ENCODE measurements at regions not wholly inside any gene's neighbourhood (a gene's known extent, or its start where the extent isn't known, plus 50 kb on each side); places are given as distances from the start of the nearest gene placed in this dataset.

DNA sequence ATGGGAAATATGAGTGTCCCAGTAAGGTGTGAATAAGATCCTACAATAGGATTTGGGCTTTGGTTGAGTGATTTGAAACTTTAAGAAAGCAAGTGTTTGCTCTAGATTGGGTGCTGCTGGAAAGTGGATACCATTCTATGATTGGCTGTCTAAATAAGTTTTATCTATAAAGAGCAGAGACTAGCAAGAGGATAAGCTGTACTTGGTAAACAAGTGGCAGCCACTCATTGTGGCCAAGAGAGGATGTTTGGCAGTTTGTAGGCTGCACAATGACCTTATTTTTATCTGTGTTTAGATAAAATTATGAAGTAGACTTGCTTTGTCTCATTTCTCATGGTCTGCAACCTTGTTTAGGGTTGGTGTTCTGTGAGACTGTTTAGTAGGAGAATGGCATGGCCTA is 341.6 kb upstream of the PIK3R1 start:
- no peak for TF ChIP-seq JUND (IDR thresholded peaks at IDR 0.05)
- TF ChIP-seq, protein P1, sequence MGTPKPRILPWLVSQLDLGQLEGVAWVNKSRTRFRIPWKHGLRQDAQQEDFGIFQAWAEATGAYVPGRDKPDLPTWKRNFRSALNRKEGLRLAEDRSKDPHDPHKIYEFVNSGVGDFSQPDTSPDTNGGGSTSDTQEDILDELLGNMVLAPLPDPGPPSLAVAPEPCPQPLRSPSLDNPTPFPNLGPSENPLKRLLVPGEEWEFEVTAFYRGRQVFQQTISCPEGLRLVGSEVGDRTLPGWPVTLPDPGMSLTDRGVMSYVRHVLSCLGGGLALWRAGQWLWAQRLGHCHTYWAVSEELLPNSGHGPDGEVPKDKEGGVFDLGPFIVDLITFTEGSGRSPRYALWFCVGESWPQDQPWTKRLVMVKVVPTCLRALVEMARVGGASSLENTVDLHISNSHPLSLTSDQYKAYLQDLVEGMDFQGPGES (IDR thresholded peaks at IDR 0.05; ENCODE audit: low read depth, low read length) = no peak
- no peak for TF ChIP-seq NRF1 (IDR thresholded peaks at IDR 0.05; ENCODE audit: low read depth, low read length)
- no peak for TF ChIP-seq POLR2AphosphoS5 (IDR thresholded peaks at IDR 0.05; ENCODE audit: low read depth, low read length)
- TF ChIP-seq, protein P2, sequence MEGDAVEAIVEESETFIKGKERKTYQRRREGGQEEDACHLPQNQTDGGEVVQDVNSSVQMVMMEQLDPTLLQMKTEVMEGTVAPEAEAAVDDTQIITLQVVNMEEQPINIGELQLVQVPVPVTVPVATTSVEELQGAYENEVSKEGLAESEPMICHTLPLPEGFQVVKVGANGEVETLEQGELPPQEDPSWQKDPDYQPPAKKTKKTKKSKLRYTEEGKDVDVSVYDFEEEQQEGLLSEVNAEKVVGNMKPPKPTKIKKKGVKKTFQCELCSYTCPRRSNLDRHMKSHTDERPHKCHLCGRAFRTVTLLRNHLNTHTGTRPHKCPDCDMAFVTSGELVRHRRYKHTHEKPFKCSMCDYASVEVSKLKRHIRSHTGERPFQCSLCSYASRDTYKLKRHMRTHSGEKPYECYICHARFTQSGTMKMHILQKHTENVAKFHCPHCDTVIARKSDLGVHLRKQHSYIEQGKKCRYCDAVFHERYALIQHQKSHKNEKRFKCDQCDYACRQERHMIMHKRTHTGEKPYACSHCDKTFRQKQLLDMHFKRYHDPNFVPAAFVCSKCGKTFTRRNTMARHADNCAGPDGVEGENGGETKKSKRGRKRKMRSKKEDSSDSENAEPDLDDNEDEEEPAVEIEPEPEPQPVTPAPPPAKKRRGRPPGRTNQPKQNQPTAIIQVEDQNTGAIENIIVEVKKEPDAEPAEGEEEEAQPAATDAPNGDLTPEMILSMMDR (IDR thresholded peaks at IDR 0.05) = no peak
- TF ChIP-seq SIN3A (IDR thresholded peaks at IDR 0.05; ENCODE audit: borderline replicate concordance, low read depth, low read length) = no peak
- no peak for TF ChIP-seq RFX5 (IDR thresholded peaks at IDR 0.05; ENCODE audit: low read length)
- TF ChIP-seq NFIC (IDR thresholded peaks at IDR 0.05; ENCODE audit: borderline replicate concordance) = no peak
